MG63 (cell line): ENCODE measurements at regions not wholly inside any gene's neighbourhood (a gene's known extent, or its start where the extent isn't known, plus 50 kb on each side); places are given as distances from the start of the nearest gene placed in this dataset.

ENCODE experiments used
- DNase-seq: peaks from one replicate; pipeline ENCODE4 v3.0.0-alpha.2; 2020
- H3K27me3 ChIP-seq: fragments of 250-450 bp; sonication (Bioruptor Pico); 2 replicates; pipeline ENCODE4 v1.5.1; 2020; ENCODE audit warnings: mild to moderate bottlenecking, moderate library complexity
- H3K36me3 ChIP-seq: fragments of 250-450 bp; sonication (Bioruptor Pico); 2 replicates; pipeline ENCODE4 v1.5.1; 2020; ENCODE audit warnings: mild to moderate bottlenecking, moderate library complexity
- H3K4me3 ChIP-seq: fragments of 250-450 bp; sonication (Bioruptor Pico); 2 replicates; pipeline ENCODE4 v1.5.1; 2020; ENCODE audit warnings: mild to moderate bottlenecking, moderate library complexity
- H3K9me3 ChIP-seq: fragments of 250-450 bp; sonication (Bioruptor Pico); 2 replicates; pipeline ENCODE4 v1.5.1; 2020; ENCODE audit warnings: mild to moderate bottlenecking, moderate library complexity

GRCh38 chr4:57278780-57279179 lies 168.6 kb upstream of the IGFBP7 start:
- H3K36me3 ChIP-seq, result no peaks in the 10 kb centered on the region
- no peaks in the 10 kb centered on the region for H3K9me3 ChIP-seq
- DNase-seq, result no peak
- H3K4me3 ChIP-seq, result no peak overlapping the region
- no peaks in the 10 kb centered on the region for H3K27me3 ChIP-seq

- Histone ChIP-seq H3K36me3 (no peaks in the 10 kb centered on the region), H3K9me3 (no peaks in the 10 kb centered on the region)
- no peak for DNase-seq
Measured at GRCh38 chr4:57274082-57274481, 163.9 kb upstream of the IGFBP7 start.

GRCh38 chr4:57270346-57270745 lies 160.2 kb upstream of the IGFBP7 start:
- H3K4me3 ChIP-seq, result no peak overlapping the region
- DNase-seq, result no peak
- H3K9me3 ChIP-seq, result no peaks in the 10 kb centered on the region
- no peaks in the 10 kb centered on the region for H3K27me3 ChIP-seq
- H3K36me3 ChIP-seq, result no peaks in the 10 kb centered on the region

More at GRCh38 chr4:57274082-57274481, 163.9 kb upstream of the IGFBP7 start:
- Histone ChIP-seq H3K27me3 (no peaks in the 10 kb centered on the region), H3K4me3 (no peak overlapping the region)

- Histone ChIP-seq H3K9me3 (no peaks in the 10 kb centered on the region), H3K27me3 (no peaks in the 10 kb centered on the region), H3K36me3 (no peaks in the 10 kb centered on the region), H3K4me3 (no peak overlapping the region)
- DNase-seq, result no peak
Measured at GRCh38 chr4:57265831-57266582, 155.8 kb upstream of the IGFBP7 start.

GRCh38 chr4:57254754-57255153 lies 144.6 kb upstream of the IGFBP7 start:
- H3K9me3 ChIP-seq, result no peaks in the 10 kb centered on the region
- DNase-seq, result no peak
- no peaks in the 10 kb centered on the region for H3K27me3 ChIP-seq
- no peaks in the 10 kb centered on the region for H3K36me3 ChIP-seq
- H3K4me3 ChIP-seq, result no peak overlapping the region

GRCh38 chr4:57249083-57249482 lies 138.9 kb upstream of the IGFBP7 start:
- no peak overlapping the region for H3K4me3 ChIP-seq
- DNase-seq, result no peak
- H3K9me3 ChIP-seq, result no peaks in the 10 kb centered on the region
- no peaks in the 10 kb centered on the region for H3K36me3 ChIP-seq
- no peaks in the 10 kb centered on the region for H3K27me3 ChIP-seq

GRCh38 chr4:57243076-57243475 lies 132.9 kb upstream of the IGFBP7 start:
- Histone ChIP-seq H3K4me3 (no peak overlapping the region), H3K9me3 (no peaks in the 10 kb centered on the region), H3K27me3 (no peaks in the 10 kb centered on the region), H3K36me3 (no peaks in the 10 kb centered on the region)
- DNase-seq, result no peak

GRCh38 chr4:57234252-57234775 lies 124.1 kb upstream of the IGFBP7 start:
- Histone ChIP-seq H3K36me3 (no peaks in the 10 kb centered on the region), H3K4me3 (no peak overlapping the region), H3K9me3 (no peaks in the 10 kb centered on the region), H3K27me3 (no peaks in the 10 kb centered on the region)
- no peak for DNase-seq

- H3K9me3 ChIP-seq, result no peaks in the 10 kb centered on the region
- DNase-seq, result peak; percentile 20
- no peaks in the 10 kb centered on the region for H3K36me3 ChIP-seq
- H3K27me3 ChIP-seq, result no peaks in the 10 kb centered on the region
- H3K4me3 ChIP-seq, result 0 out of 2 replicates have a peak overlapping the region, but pooled peaks have one; percentile 3
Measured at GRCh38 chr4:57233386-57233785, 123.2 kb upstream of the IGFBP7 start.

GRCh38 chr4:57231781-57232180 lies 121.6 kb upstream of the IGFBP7 start:
- no peaks in the 10 kb centered on the region for H3K36me3 ChIP-seq
- no peak overlapping the region for H3K4me3 ChIP-seq
- H3K9me3 ChIP-seq, result no peaks in the 10 kb centered on the region
- no peaks in the 10 kb centered on the region for H3K27me3 ChIP-seq
- no peak for DNase-seq

- no peaks in the 10 kb centered on the region for H3K9me3 ChIP-seq
- no peak overlapping the region for H3K4me3 ChIP-seq
Measured at GRCh38 chr4:57220734-57221133, 110.5 kb upstream of the IGFBP7 start.

GRCh38 chr4:57220172-57220571 lies 110.0 kb upstream of the IGFBP7 start:
- H3K9me3 ChIP-seq, result no peaks in the 10 kb centered on the region
- no peaks in the 10 kb centered on the region for H3K36me3 ChIP-seq
- H3K27me3 ChIP-seq, result no peaks in the 10 kb centered on the region
- no peak overlapping the region for H3K4me3 ChIP-seq
- DNase-seq, result no peak

More at GRCh38 chr4:57220734-57221133, 110.5 kb upstream of the IGFBP7 start:
- Histone ChIP-seq H3K36me3 (no peaks in the 10 kb centered on the region), H3K27me3 (no peaks in the 10 kb centered on the region)
- DNase-seq, result no peak

- Histone ChIP-seq H3K9me3 (no peaks in the 10 kb centered on the region), H3K36me3 (no peaks in the 10 kb centered on the region), H3K27me3 (no peaks in the 10 kb centered on the region), H3K4me3 (no peak overlapping the region)
- DNase-seq, result no peak
Measured at GRCh38 chr4:57219431-57219830, 109.2 kb upstream of the IGFBP7 start.

- Histone ChIP-seq H3K36me3 (no peaks in the 10 kb centered on the region), H3K27me3 (no peaks in the 10 kb centered on the region), H3K4me3 (no peak overlapping the region), H3K9me3 (no peaks in the 10 kb centered on the region)
- no peak for DNase-seq
Measured at GRCh38 chr4:57214654-57215411, 104.6 kb upstream of the IGFBP7 start.

- Histone ChIP-seq H3K4me3 (no peak overlapping the region), H3K36me3 (no peaks in the 10 kb centered on the region), H3K9me3 (no peaks in the 10 kb centered on the region), H3K27me3 (no peaks in the 10 kb centered on the region)
- no peak for DNase-seq
Measured at GRCh38 chr4:57211131-57211530, 100.9 kb upstream of the IGFBP7 start.

GRCh38 chr4:57206172-57206571 lies 96.0 kb upstream of the IGFBP7 start:
- DNase-seq, result no peak
- no peaks in the 10 kb centered on the region for H3K9me3 ChIP-seq
- no peak overlapping the region for H3K4me3 ChIP-seq
- H3K36me3 ChIP-seq, result no peaks in the 10 kb centered on the region
- no peaks in the 10 kb centered on the region for H3K27me3 ChIP-seq

GRCh38 chr4:57205580-57205979 lies 95.4 kb upstream of the IGFBP7 start:
- Histone ChIP-seq H3K4me3 (no peak overlapping the region), H3K27me3 (no peaks in the 10 kb centered on the region), H3K36me3 (no peaks in the 10 kb centered on the region), H3K9me3 (no peaks in the 10 kb centered on the region)
- no peak for DNase-seq
